ENCODE measurements at regions not wholly inside any gene's neighbourhood (a gene's known extent, or its start where the extent isn't known, plus 50 kb on each side); places are given as distances from the start of the nearest gene placed in this dataset.

- Histone ChIP-seq H3K9me3 (ENCODE audit: control insufficient read depth, insufficient read depth, low read depth, low read length) (no peaks in the 10 kb centered on the region), H3K36me3 (ENCODE audit: control insufficient read depth, insufficient read depth, low read length) (no peaks in the 10 kb centered on the region), H3K9ac (ENCODE audit: low read length) (no peak overlapping the region), H3K27ac (ENCODE audit: low read depth, low read length) (no peak overlapping the region), H3K4me3 (ENCODE audit: low read depth, low read length) (no peak overlapping the region), H3K27me3 (ENCODE audit: control insufficient read depth, insufficient read depth, low read length) (no peaks in the 10 kb centered on the region), H3K4me1 (ENCODE audit: control insufficient read depth, insufficient read depth, low read length) (no peaks in the 10 kb centered on the region)
Observed at GRCh38 chr14:56379956-56380355, 199.6 kb upstream of the TMEM260 start.

DNA sequence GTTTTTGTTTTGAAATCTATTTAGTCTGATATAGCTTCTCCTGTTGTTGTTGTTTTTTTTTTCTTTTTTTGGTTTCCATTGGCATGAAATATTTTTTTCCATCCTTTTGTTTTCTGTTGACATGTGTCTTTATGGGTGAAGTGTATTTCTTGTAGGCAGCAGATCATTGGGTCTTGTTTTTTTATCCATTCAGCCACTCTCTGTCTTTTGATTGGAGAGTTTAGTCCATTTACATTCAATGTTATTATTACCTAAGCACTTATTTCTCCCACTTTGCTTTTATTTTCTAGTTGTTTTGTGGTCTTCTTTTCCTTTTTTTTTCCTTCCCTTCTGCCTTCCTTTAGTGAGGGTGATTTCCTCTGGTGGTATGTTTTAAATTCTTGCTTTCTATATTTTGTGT lies 193.6 kb upstream of the TMEM260 start:
- Histone ChIP-seq H3K27me3 (ENCODE audit: control insufficient read depth, insufficient read depth, low read length) (no peaks in the 10 kb centered on the region), H3K9me3 (ENCODE audit: control insufficient read depth, insufficient read depth, low read depth, low read length) (no peaks in the 10 kb centered on the region), H3K36me3 (ENCODE audit: control insufficient read depth, insufficient read depth, low read length) (no peaks in the 10 kb centered on the region), H3K4me3 (ENCODE audit: low read depth, low read length) (no peak overlapping the region), H3K27ac (ENCODE audit: low read depth, low read length) (no peak overlapping the region), H3K4me1 (ENCODE audit: control insufficient read depth, insufficient read depth, low read length) (no peaks in the 10 kb centered on the region), H3K9ac (ENCODE audit: low read length) (no peak overlapping the region)

DNA sequence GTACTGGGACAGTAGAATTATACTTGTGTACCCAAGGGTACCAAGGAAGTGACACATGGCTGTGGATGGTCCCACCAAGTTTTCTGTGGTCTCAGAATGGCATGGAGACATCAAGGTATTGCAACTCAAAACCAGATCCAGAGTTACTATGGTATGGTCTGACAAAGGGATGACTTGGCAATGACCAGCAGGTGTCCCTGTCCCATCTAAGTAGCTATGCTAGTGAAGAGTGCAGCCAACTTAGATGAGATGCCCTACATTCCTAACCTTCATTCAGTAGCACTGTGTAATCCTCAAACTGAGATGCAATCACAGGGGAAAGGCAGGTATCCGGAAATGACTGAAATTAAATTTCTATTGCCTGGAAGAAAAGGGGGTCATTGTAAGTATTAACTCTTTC lies 188.7 kb upstream of the TMEM260 start:
- Histone ChIP-seq H3K4me3 (ENCODE audit: low read depth, low read length) (no peak overlapping the region), H3K27me3 (ENCODE audit: control insufficient read depth, insufficient read depth, low read length) (no peaks in the 10 kb centered on the region), H3K4me1 (ENCODE audit: control insufficient read depth, insufficient read depth, low read length) (no peaks in the 10 kb centered on the region), H3K36me3 (ENCODE audit: control insufficient read depth, insufficient read depth, low read length) (no peaks in the 10 kb centered on the region), H3K9ac (ENCODE audit: low read length) (no peak overlapping the region), H3K27ac (ENCODE audit: low read depth, low read length) (no peak overlapping the region), H3K9me3 (ENCODE audit: control insufficient read depth, insufficient read depth, low read depth, low read length) (no peaks in the 10 kb centered on the region)

DNA sequence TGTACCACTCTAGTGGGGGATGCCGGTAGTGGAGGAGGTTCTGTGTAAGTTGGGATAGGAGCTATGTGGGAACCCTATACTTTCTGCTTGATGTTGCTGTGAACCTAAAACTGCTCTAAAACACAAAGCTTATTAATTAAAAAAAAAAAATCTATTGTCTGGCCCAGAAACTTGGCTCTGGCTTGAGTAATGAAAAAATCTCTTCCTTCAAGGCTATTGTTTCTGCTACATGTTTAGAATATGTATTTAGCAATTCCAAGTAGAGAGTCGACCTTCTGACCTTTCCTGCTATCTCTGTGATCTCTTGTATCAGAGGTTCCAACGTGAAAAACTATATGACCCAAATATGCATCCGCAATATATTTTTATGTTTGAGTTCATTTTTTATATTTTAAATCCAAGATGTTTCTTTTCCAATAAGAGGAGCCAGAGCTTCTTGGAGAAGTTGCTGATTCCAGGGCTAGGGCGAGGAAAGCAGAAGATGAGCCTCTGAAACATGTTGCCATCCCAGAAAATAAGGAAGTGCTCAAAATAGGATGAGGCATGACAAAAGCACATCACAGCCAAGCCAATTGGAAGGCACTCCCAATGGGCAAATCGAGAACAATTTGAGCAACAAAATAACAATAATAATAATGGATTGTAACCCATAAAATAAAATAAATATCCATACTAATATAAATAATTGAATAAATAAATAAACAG lies 184.6 kb upstream of the TMEM260 start:
- Histone ChIP-seq H3K4me1 (ENCODE audit: control insufficient read depth, insufficient read depth, low read length) (no peaks in the 10 kb centered on the region), H3K4me3 (ENCODE audit: low read depth, low read length) (no peak overlapping the region), H3K9ac (ENCODE audit: low read length) (no peak overlapping the region), H3K27me3 (ENCODE audit: control insufficient read depth, insufficient read depth, low read length) (no peaks in the 10 kb centered on the region), H3K27ac (ENCODE audit: low read depth, low read length) (no peak overlapping the region), H3K9me3 (ENCODE audit: control insufficient read depth, insufficient read depth, low read depth, low read length) (no peaks in the 10 kb centered on the region), H3K36me3 (ENCODE audit: control insufficient read depth, insufficient read depth, low read length) (no peaks in the 10 kb centered on the region)

GRCh38 chr14:56400109-56400825 lies 179.3 kb upstream of the TMEM260 start:
- Histone ChIP-seq H3K4me3 (ENCODE audit: low read depth, low read length) (no peak overlapping the region), H3K36me3 (ENCODE audit: control insufficient read depth, insufficient read depth, low read length) (no peaks in the 10 kb centered on the region), H3K9ac (ENCODE audit: low read length) (no peak overlapping the region), H3K9me3 (ENCODE audit: control insufficient read depth, insufficient read depth, low read depth, low read length) (no peaks in the 10 kb centered on the region), H3K27me3 (ENCODE audit: control insufficient read depth, insufficient read depth, low read length) (no peaks in the 10 kb centered on the region), H3K27ac (ENCODE audit: low read depth, low read length) (no peak overlapping the region), H3K4me1 (ENCODE audit: control insufficient read depth, insufficient read depth, low read length) (no peaks in the 10 kb centered on the region)

GRCh38 chr14:56412468-56413434 lies 166.8 kb upstream of the TMEM260 start:
- no peaks in the 10 kb centered on the region for H3K4me1 ChIP-seq (ENCODE audit: control insufficient read depth, insufficient read depth, low read length)
- no peak overlapping the region for H3K27ac ChIP-seq (ENCODE audit: low read depth, low read length)
- H3K27me3 ChIP-seq (ENCODE audit: control insufficient read depth, insufficient read depth, low read length) = no peaks in the 10 kb centered on the region
- H3K36me3 ChIP-seq (ENCODE audit: control insufficient read depth, insufficient read depth, low read length) = no peaks in the 10 kb centered on the region
- H3K9me3 ChIP-seq (ENCODE audit: control insufficient read depth, insufficient read depth, low read depth, low read length) = no peaks in the 10 kb centered on the region
- no peak overlapping the region for H3K4me3 ChIP-seq (ENCODE audit: low read depth, low read length)
- no peak overlapping the region for H3K9ac ChIP-seq (ENCODE audit: low read length)

DNA sequence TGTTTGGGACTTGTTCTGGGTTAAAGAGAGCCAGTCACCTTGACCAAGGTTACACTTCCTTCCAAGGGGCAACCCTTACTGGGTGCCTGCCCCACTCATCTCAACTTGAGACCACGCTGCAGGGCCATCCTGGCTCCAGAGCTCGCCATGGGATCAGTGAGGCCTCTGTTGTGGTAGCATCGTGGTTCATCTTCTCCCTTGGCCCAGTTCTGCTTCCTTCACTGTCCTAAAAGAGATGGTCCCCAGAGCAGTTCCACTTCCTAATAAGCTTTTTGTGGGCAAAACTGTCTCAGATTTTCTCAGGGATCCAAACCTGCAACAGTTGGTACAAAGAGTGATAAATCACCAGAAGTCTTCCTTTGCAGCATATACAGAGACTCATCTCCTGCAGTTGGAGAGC lies 165.9 kb upstream of the TMEM260 start:
- no peak overlapping the region for H3K4me3 ChIP-seq (ENCODE audit: low read depth, low read length)
- H3K27ac ChIP-seq (ENCODE audit: low read depth, low read length) = no peak overlapping the region
- H3K9me3 ChIP-seq (ENCODE audit: control insufficient read depth, insufficient read depth, low read depth, low read length) = no peaks in the 10 kb centered on the region
- H3K4me1 ChIP-seq (ENCODE audit: control insufficient read depth, insufficient read depth, low read length) = no peaks in the 10 kb centered on the region
- no peak overlapping the region for H3K9ac ChIP-seq (ENCODE audit: low read length)
- no peaks in the 10 kb centered on the region for H3K27me3 ChIP-seq (ENCODE audit: control insufficient read depth, insufficient read depth, low read length)
- no peaks in the 10 kb centered on the region for H3K36me3 ChIP-seq (ENCODE audit: control insufficient read depth, insufficient read depth, low read length)

DNA sequence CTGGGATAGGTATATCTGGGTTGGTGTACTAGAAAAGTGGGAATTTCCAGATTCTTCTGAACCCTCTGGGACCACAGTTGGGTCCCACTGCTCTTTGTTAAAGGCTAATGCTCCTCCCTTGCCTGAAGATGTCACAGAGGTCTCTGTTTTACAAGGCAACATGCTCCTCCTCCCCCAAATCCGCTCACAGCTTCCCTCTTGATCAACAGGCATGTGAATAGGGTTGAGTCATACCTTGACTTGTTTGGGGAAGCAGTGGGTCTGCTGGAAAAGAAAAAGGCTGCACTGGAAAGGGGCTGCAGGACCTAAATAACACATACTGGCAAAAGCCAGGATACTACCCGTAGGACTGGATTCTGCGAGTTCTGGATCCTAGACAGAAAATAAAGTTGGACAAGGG lies 165.4 kb upstream of the TMEM260 start:
- Histone ChIP-seq H3K27ac (ENCODE audit: low read depth, low read length) (no peak overlapping the region), H3K27me3 (ENCODE audit: control insufficient read depth, insufficient read depth, low read length) (no peaks in the 10 kb centered on the region), H3K9ac (ENCODE audit: low read length) (no peak overlapping the region), H3K36me3 (ENCODE audit: control insufficient read depth, insufficient read depth, low read length) (no peaks in the 10 kb centered on the region), H3K4me1 (ENCODE audit: control insufficient read depth, insufficient read depth, low read length) (no peaks in the 10 kb centered on the region), H3K4me3 (ENCODE audit: low read depth, low read length) (no peak overlapping the region), H3K9me3 (ENCODE audit: control insufficient read depth, insufficient read depth, low read depth, low read length) (no peaks in the 10 kb centered on the region)

GRCh38 chr14:56416213-56416612 lies 163.4 kb upstream of the TMEM260 start:
- H3K27ac ChIP-seq (ENCODE audit: low read depth, low read length) = no peak overlapping the region
- H3K9ac ChIP-seq (ENCODE audit: low read length) = no peak overlapping the region
- 0 out of 2 replicates have a peak, but pooled peaks cover under 1% of the 10 kb centered on the region for H3K9me3 ChIP-seq (ENCODE audit: control insufficient read depth, insufficient read depth, low read depth, low read length)
- no peaks in the 10 kb centered on the region for H3K36me3 ChIP-seq (ENCODE audit: control insufficient read depth, insufficient read depth, low read length)
- H3K4me1 ChIP-seq (ENCODE audit: control insufficient read depth, insufficient read depth, low read length) = no peaks in the 10 kb centered on the region
- no peak overlapping the region for H3K4me3 ChIP-seq (ENCODE audit: low read depth, low read length)
- H3K27me3 ChIP-seq (ENCODE audit: control insufficient read depth, insufficient read depth, low read length) = no peaks in the 10 kb centered on the region

GRCh38 chr14:56417173-56417572 lies 162.4 kb upstream of the TMEM260 start:
- Histone ChIP-seq H3K9me3 (ENCODE audit: control insufficient read depth, insufficient read depth, low read depth, low read length) (0 out of 2 replicates have a peak, but pooled peaks cover 4% of the 10 kb centered on the region), H3K9ac (ENCODE audit: low read length) (no peak overlapping the region), H3K4me3 (ENCODE audit: low read depth, low read length) (no peak overlapping the region), H3K27me3 (ENCODE audit: control insufficient read depth, insufficient read depth, low read length) (no peaks in the 10 kb centered on the region), H3K36me3 (ENCODE audit: control insufficient read depth, insufficient read depth, low read length) (no peaks in the 10 kb centered on the region), H3K4me1 (ENCODE audit: control insufficient read depth, insufficient read depth, low read length) (no peaks in the 10 kb centered on the region), H3K27ac (ENCODE audit: low read depth, low read length) (no peak overlapping the region)
